Panc1 (cell line): ENCODE measurements at regions not wholly inside any gene's neighbourhood (a gene's known extent, or its start where the extent isn't known, plus 50 kb on each side); places are given as distances from the start of the nearest gene placed in this dataset.

Experiments used
- ATAC-seq: fragments of 200-7000 bp; cut with Tn5 transposase; 2 replicates; pipeline ENCODE4 v1.9.1; 2020; ENCODE audit warnings: mild to moderate bottlenecking, moderate library complexity
- BruUV-seq: library from RNA; stranded (reverse); fragments of 400-500 nt; replicated peaks from 2 replicates; lab custom pipeline; 2021; lab: Mats Ljungman, UMichigan
- CTCF ChIA-PET: fragments of 300-600 bp; sonication (Branson Sonifier 250); formaldehyde crosslinking; loops from one replicate; lab custom pipeline; 2022; ENCODE audit warnings: antibody characterized with exemption; lab: Charles Lee
- POLR2A ChIA-PET: fragments of 300-600 bp; sonication (Branson Sonifier 250); formaldehyde crosslinking; loops from one replicate; lab custom pipeline; 2022; ENCODE audit warnings: antibody characterized with exemption; lab: Charles Lee
- DNase-seq: peaks from one replicate; pipeline ENCODE4 v3.0.0-alpha.2; 2010; ENCODE audit warnings: low read depth, low spot score
- H3K27ac ChIP-seq: 2 replicates; pipeline ENCODE4 v1.5.1; 2011; ENCODE audit warnings: mild to moderate bottlenecking, low read length, inconsistent platforms
- H3K27me3 ChIP-seq: fragments of 200-500 bp; sonication (Bioruptor generic); 2 replicates; pipeline ENCODE4 v1.6.0; 2014; ENCODE audit warnings: low read length, inconsistent platforms; ENCODE audit not compliant: control insufficient read depth, insufficient read depth
- H3K36me3 ChIP-seq: fragments of 200-500 bp; sonication (Bioruptor generic); 2 replicates; pipeline ENCODE4 v1.5.1; 2014; ENCODE audit warnings: inconsistent platforms, mild to moderate bottlenecking, low read length, moderate library complexity; ENCODE audit not compliant: control insufficient read depth, insufficient read depth
- H3K4me1 ChIP-seq: 2 replicates; pipeline ENCODE4 v1.5.1; 2011; ENCODE audit warnings: inconsistent platforms, mild to moderate bottlenecking, low read length, moderate library complexity; ENCODE audit not compliant: control insufficient read depth, insufficient read depth
- H3K4me3 ChIP-seq, 2 experiments: 2 replicates each; pipeline ENCODE4 v1.5.1; 2011 to 2012; ENCODE audit warnings: low read depth in 2 of 2, low read length in 2 of 2, mild to moderate bottlenecking in 2 of 2, inconsistent platforms in 1 of 2, moderate library complexity in 1 of 2
- H3K9me3 ChIP-seq: fragments of 200-500 bp; sonication (Bioruptor generic); 2 replicates; pipeline ENCODE4 v1.5.1; 2014; ENCODE audit warnings: low read depth, mild to moderate bottlenecking, inconsistent platforms, low read length, moderate library complexity; ENCODE audit not compliant: control insufficient read depth, insufficient read depth
- POLR2AphosphoS5 ChIP-seq: IDR thresholded peaks from 2 replicates; pipeline ENCODE4 v1.6.1; 2012; ENCODE audit warnings: mild to moderate bottlenecking, low read depth, low read length, moderate library complexity
- REST ChIP-seq, 2 experiments: IDR thresholded peaks; 2 replicates each; pipeline ENCODE4 v1.6.1; 2011 to 2012; ENCODE audit warnings: low read depth in 2 of 2, control low read depth in 1 of 2, low read length in 1 of 2, mild to moderate bottlenecking in 1 of 2, moderate library complexity in 1 of 2; ENCODE audit not compliant: insufficient read depth in 1 of 2
- SIN3A ChIP-seq: IDR thresholded peaks from 2 replicates; pipeline ENCODE4 v1.6.1; 2012; ENCODE audit warnings: low read depth, mild to moderate bottlenecking, low read length, moderate library complexity, borderline replicate concordance; ENCODE audit not compliant: insufficient read depth
- TCF7L2 ChIP-seq: IDR thresholded peaks from 2 replicates; pipeline ENCODE4 v1.6.1; 2011; ENCODE audit warnings: mild to moderate bottlenecking, low read depth, low read length, inconsistent platforms
- in situ Hi-C: cut with HindIII; loops from 2 replicates; pipeline ENCODE4 v1.10.0; 2016; ENCODE audit warnings: low sequenced_read_pairs, low pct_unique_long_range_greater_than_20kb
- intact Hi-C: fragments of 100-400 bp; cut with micrococcal nuclease; formaldehyde crosslinking; loops from one replicate; pipeline ENCODE4 v1.10.0; 2022; ENCODE audit not compliant: unreplicated experiment
- TF ChIP-seq, protein P1 (sequence below): fragments of 450-650 bp; IDR thresholded peaks from 2 replicates; pipeline ENCODE4 v1.5.1; 2017; ENCODE audit warnings: mild to moderate bottlenecking

DNA sequence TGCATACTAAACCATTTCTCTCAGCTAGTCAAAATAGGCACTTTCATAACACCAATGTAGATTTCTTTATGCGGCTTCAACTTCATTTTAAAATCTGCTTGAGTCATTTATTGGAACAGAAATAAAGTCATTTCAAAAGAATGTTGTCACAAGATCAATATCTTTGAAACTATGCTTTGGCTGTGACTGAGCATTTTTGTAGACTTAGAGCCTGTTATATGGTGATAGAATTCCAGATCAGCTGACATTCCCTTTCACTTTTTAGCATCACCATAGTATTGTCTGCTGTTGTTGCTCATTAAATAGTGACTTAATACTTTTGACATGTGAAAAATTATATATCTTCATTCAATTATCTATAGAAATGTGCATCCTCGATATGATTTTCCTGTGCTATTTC, 279.2 kb upstream of the PRR20A start:
- H3K4me1 ChIP-seq, result no peaks in the 10 kb centered on the region
- H3K4me3 ChIP-seq, result no peak overlapping the region
- no TSS peak for BruUV-seq
- intact Hi-C loops (no loop called here), in situ Hi-C loops (no loop called here)
- no peaks in the 10 kb centered on the region for H3K36me3 ChIP-seq
- CTCF ChIA-PET, result no interaction called here
- TF ChIP-seq, protein P1, sequence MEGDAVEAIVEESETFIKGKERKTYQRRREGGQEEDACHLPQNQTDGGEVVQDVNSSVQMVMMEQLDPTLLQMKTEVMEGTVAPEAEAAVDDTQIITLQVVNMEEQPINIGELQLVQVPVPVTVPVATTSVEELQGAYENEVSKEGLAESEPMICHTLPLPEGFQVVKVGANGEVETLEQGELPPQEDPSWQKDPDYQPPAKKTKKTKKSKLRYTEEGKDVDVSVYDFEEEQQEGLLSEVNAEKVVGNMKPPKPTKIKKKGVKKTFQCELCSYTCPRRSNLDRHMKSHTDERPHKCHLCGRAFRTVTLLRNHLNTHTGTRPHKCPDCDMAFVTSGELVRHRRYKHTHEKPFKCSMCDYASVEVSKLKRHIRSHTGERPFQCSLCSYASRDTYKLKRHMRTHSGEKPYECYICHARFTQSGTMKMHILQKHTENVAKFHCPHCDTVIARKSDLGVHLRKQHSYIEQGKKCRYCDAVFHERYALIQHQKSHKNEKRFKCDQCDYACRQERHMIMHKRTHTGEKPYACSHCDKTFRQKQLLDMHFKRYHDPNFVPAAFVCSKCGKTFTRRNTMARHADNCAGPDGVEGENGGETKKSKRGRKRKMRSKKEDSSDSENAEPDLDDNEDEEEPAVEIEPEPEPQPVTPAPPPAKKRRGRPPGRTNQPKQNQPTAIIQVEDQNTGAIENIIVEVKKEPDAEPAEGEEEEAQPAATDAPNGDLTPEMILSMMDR, result no peak
- TF ChIP-seq REST (IDR thresholded peaks at IDR 0.05; ENCODE audit: insufficient read depth in 1 of 2, low read depth in 2 of 2, low read length in 1 of 2) (no peak), TCF7L2 (no peak)
- no peak; the same call in 1 of the 2 replicates for ATAC-seq
- no peaks in the 10 kb centered on the region for H3K27me3 ChIP-seq
- POLR2A ChIA-PET, result no interaction called here
- peak; percentile 2 for DNase-seq
- no peak overlapping the region for H3K27ac ChIP-seq
- no peaks in the 10 kb centered on the region for H3K9me3 ChIP-seq

- Histone ChIP-seq H3K4me1 (no peaks in the 10 kb centered on the region), H3K4me3 (no peak overlapping the region), H3K36me3 (no peaks in the 10 kb centered on the region), H3K27ac (no peak overlapping the region), H3K9me3 (no peaks in the 10 kb centered on the region), H3K27me3 (no peaks in the 10 kb centered on the region)
- POLR2A ChIA-PET, result no interaction called here
- intact Hi-C loops, result no loop called here
- DNase-seq (no peak), ATAC-seq (no peak)
- BruUV-seq, result no TSS peak
- in situ Hi-C loops, result no loop called here
- CTCF ChIA-PET, result no interaction called here
- no peak for TF ChIP-seq SIN3A
- TF ChIP-seq REST (IDR thresholded peaks at IDR 0.05; ENCODE audit: insufficient read depth in 1 of 2, low read depth in 2 of 2, low read length in 1 of 2), result no peak
- TF ChIP-seq POLR2AphosphoS5, result no peak
- TF ChIP-seq, protein P1, result no peak
- TF ChIP-seq TCF7L2, result no peak
Observed at GRCh38 chr13:56864451-56864850, 276.3 kb upstream of the PRR20A start.
